ENCODE measurements at regions not wholly inside any gene's neighbourhood (a gene's known extent, or its start where the extent isn't known, plus 50 kb on each side); places are given as distances from the start of the nearest gene placed in this dataset.

DNA sequence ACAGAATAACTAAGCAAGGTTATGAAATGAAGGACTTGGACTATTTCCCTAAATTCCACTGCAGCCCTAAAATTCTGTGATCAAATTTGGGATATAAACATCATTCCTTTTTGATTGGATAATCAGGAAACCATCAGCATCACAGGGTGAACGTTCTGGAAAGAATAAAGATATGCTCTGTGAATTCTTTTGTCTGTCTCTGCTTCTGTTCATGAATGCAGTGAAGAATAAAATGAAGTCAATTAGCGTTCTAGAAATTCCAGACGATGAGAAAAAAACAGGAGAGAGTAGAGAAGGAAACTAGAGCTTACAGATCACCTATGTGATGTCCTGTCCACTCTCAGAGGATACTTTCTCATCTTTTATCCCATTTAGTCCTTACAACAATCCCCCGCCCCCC, 295.1 kb upstream of the SOX9 start:
- TF ChIP-seq, protein P1, sequence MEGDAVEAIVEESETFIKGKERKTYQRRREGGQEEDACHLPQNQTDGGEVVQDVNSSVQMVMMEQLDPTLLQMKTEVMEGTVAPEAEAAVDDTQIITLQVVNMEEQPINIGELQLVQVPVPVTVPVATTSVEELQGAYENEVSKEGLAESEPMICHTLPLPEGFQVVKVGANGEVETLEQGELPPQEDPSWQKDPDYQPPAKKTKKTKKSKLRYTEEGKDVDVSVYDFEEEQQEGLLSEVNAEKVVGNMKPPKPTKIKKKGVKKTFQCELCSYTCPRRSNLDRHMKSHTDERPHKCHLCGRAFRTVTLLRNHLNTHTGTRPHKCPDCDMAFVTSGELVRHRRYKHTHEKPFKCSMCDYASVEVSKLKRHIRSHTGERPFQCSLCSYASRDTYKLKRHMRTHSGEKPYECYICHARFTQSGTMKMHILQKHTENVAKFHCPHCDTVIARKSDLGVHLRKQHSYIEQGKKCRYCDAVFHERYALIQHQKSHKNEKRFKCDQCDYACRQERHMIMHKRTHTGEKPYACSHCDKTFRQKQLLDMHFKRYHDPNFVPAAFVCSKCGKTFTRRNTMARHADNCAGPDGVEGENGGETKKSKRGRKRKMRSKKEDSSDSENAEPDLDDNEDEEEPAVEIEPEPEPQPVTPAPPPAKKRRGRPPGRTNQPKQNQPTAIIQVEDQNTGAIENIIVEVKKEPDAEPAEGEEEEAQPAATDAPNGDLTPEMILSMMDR (IDR thresholded peaks at IDR 0.05; ENCODE audit: insufficient read depth, low read length, poor library complexity, severe bottlenecking): no peak
- no peak for TF ChIP-seq EZH2phosphoT487 (conservative IDR thresholded peaks at IDR 0.05; ENCODE audit: low read length)
